Ecto neural progenitor cell (in vitro differentiated cells): ENCODE measurements at regions not wholly inside any gene's neighbourhood (a gene's known extent, or its start where the extent isn't known, plus 50 kb on each side); places are given as distances from the start of the nearest gene placed in this dataset.
"Not testable (repeated sequence)": the region's sequence is repeated elsewhere in the genome, so short reads cannot be mapped to it uniquely, and the experiment has no call there.

Source experiments
- DNase-seq: peaks from one replicate; pipeline ENCODE4 v3.0.0-alpha.2; 2018; ENCODE audit warnings: low spot score

- DNase-seq: no peak
These were observed 58.3 kb upstream of the EEA1 start for GRCh38 chr12:92987362-92987761.

DNA sequence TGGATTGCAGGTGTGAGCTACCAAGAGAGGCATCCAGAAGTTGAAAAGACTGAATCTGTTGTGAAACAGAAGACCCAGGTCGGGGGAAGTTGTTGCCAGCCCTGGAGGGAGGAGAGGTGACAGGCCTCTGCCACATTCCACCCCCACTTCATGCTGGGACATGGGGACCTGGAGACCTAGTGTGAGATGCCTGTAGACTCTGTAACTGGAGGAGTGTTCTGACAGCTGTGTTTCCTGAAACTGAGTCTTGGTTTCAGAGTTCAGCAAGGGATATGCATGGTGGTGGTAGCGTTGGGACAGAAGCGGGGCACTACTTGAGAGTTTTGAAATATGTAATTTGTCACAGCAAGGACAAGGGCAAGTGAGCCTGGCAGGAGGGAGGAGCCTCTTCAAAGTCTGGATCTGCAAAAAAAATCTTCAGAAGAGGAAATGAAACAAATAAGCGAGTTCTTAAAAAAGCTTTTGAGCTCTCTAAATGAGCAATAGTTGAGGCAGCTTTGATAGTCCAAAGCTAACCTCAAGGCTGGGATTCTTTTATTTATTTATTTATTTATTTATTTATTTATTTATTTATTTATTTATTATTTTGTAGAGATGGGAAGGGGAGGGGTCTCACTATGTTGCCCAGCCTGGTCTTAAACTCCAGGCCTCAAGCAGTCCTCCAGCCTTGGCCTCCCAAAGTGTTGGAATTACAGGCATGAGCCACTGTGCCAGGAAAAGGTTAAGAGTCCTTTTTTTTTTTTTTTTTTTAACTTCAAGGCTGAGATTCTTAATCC is 58.9 kb upstream of the EEA1 start:
- DNase-seq: no peak

- no peak for DNase-seq
These were observed 59.6 kb upstream of the EEA1 start for GRCh38 chr12:92988622-92989130.

DNA sequence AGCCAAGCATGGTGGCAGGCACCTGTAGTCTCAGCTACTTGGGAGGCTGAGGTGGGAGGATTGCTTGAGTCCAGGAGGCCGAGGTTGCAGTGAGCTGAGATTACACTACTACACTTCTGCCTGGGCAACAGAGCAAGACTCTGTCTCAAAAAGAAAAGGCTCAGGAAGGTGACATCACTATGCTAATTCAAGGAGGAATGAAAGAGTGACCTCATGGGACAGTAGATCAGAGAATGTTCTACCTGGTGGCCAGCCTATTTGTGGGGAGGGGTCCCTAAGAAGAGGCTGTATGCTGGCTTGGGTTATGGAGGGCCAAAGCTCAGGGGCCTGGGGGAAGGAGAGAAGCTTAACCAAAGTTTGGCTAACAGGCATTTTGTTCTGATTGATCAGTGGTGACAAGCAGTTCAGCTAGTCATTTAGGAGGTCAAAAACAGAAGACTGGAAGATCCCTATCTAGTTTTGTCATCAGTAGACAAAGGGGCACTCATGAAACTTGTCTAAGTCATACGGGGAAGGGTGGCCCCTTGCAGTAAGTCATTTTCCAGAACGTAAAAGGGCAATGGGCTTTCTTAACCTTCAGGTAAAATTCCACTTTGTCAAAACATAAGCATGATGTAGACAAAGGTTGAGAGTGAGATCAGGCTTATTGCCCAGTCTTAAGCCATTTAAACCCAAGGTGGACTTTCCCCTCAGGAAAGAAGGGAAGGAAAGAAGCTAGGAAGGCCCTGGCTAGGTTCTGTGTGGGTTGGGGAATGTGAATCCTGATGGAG is 60.8 kb upstream of the EEA1 start:
- DNase-seq: no peak

DNA sequence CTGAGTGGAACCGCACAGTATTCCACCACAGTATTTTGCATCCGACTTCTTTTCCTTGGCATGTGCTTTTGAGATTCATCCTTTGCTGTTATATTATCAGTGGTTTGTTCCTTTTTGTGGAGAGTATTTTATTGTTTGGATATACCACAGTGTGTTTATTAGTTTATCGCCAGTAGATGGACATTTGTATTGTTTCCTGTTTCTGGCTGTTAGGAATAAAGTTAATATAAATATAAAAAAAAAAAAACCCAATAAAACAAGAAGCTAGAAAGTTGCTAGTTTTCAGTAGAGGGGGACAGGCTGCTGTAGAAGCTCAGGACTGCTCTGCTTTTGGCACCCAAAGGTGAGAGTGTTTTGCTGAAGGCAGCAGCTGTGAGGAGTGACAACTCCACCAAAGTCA is 62.0 kb upstream of the EEA1 start:
- DNase-seq: no peak

- no peak for DNase-seq
These were observed 62.9 kb upstream of the EEA1 start for GRCh38 chr12:92992041-92992440.

- DNase-seq: no peak
These were observed 64.2 kb upstream of the EEA1 start for GRCh38 chr12:92993259-92993658.

- DNase-seq: no peak
These were observed 66.3 kb upstream of the EEA1 start for GRCh38 chr12:92995258-92995903.

- DNase-seq: no peak
These were observed 70.9 kb upstream of the EEA1 start for GRCh38 chr12:93000026-93000425.

DNA sequence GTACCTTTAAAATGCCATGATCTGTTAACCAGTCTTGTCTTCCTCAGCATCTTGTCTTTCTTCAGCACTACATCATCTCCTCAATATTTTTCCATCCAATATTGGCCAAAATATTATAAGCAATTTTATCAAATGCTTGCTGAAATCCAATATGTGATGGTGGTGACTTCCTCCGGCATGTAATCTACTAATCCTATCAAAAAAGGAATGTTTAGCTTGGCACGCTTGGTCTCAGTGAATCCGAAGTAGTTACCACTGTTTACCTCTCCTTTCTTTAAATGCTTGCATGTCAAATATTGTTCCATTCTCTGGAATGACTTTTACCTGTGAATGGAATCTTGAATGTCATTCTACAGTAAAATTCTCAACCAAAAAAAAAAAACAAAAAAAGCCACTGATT is 72.3 kb upstream of the EEA1 start:
- DNase-seq: no peak

DNA sequence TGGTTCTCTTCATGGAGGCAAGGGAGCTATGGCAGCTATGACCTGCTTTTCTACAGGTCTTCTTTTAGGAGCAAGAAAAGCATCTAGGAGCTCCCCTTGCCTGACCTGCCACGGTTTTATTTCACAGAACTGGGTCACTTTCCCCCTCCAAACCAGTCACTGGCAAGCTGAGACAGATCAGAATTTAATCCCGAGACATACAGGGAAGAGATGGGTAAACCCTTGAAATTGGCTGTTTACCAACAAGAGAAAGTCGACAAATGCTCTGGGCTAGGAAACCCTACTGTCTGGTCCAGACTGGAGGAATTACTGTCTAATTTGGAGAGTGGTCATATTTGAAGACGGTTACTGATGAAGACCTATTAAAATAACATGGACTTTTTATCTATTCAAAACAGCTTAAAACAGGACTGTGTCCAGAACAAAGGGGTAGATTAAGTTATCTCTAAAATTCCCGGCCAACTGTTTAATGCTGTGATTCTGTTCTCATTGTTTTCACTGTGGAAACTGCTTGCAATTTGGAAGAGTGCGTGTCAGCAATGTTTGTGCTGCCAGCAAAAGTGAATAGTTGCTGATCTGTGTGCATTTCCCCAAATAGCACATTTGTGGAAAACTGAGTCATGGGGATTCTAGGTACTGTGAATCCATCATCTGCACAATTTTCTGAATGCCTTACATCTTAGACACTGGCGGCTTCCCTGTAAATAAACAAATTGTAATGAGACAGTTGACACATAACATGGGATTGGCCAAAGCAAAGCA is 73.4 kb upstream of the EEA1 start:
- no peak for DNase-seq

GRCh38 chr12:93003531-93004239 is 74.6 kb upstream of the EEA1 start:
- no peak for DNase-seq

DNA sequence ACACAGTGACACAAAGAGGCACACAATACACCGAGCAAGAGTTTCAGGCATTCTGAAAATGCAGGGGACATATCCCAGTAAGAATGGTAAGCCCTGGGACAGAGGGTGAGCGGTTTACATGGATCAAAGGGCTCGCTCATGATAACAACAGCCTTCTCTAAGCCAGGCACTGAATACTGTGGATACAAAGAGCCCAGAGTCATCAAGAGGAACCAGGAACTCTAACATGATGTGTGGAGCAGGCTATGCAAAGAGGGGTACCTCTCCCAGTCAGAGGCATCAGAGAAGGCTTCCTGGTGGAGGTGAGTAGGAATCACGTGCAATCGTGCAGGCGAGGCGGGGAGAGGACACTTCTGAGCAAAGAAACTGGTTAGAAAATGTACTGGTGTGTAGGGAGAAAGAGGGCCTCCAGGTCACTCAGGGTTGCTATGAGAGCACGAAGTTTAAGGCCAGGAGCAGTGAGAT is 76.9 kb upstream of the EEA1 start:
- no peak for DNase-seq

DNA sequence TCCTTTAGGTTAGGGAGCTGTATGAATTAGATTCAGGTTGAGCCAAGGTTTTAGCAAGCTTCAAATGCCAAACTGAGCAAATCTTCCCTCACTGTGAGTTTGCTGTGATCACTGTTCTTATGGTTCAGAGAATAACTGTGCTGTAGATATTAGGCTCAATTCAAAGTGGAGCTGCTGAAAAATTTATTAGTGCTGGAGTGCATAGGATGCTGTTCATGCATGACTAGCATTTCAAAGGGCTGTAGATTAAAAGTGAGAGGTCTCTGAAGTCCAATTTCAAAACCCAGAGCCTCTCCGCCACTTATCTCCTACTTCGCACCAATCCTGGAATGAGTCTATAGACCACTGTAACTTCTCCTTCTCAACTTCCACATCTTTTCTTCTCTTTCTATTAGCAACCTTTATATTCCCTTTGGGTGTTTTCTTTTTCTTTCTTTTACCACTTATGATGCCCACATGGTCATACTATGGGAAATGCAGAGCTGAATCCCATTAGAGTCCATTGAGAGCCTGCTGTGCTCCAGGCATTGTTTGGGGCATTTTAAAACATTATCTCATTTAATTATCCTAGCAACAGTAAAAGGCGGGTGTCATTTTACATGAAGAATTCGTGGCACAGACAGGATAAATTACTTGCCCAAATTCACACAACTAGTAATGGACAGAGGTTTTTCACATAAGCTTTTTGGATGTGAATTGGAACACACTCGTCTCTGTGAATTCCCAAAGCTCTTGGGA is 77.5 kb upstream of the EEA1 start:
- no peak for DNase-seq

DNA sequence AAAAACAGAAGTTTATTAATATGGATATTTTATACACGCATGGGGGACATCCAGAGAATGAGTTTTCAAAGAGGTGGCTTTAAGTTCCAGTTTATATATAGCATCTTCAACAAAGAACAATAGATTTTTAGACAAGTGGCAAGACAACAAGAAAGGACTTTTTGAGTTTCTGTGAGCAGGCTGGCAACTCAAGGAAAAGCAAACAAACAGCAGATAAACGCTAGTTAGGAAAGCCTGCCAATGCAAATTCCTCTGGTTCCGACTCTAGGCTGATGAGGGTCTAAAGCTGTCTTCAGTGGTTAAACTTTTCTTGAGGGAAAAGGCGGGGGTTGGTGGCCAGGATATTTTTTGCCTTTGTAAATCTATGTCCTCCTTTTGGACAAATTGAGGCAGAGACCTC is 78.4 kb upstream of the EEA1 start:
- DNase-seq: no peak

- no peak for DNase-seq
These were observed 79.1 kb upstream of the EEA1 start for GRCh38 chr12:93008044-93008778.

- not testable (repeated sequence) for DNase-seq
These were observed 79.8 kb upstream of the EEA1 start for GRCh38 chr12:93008880-93009279.

- no peak for DNase-seq
These were observed 80.4 kb upstream of the EEA1 start for GRCh38 chr12:93009533-93009932.

DNA sequence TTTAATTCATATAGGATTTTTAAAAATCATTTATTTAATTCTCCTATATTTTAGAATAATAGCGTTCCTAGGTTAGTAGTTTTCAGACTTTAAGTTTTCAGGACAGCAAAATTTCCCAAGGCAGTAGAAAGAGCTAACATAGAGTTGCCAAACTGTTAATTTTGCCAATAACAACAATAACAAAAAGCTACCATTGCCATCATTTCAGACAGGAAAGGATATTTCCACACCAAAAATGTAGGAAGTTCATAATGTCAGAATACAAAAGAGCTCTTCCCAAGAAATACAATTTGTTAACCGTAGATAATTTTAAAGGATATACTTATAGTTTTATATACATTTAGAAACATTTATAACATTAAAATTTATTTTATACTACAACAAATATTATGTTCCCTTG is 81.4 kb upstream of the EEA1 start:
- no peak for DNase-seq

- no peak for DNase-seq
These were observed 82.0 kb upstream of the EEA1 start for GRCh38 chr12:93011100-93011499.
